ENCODE measurements at regions not wholly inside any gene's neighbourhood (a gene's known extent, or its start where the extent isn't known, plus 50 kb on each side); places are given as distances from the start of the nearest gene placed in this dataset.

DNA sequence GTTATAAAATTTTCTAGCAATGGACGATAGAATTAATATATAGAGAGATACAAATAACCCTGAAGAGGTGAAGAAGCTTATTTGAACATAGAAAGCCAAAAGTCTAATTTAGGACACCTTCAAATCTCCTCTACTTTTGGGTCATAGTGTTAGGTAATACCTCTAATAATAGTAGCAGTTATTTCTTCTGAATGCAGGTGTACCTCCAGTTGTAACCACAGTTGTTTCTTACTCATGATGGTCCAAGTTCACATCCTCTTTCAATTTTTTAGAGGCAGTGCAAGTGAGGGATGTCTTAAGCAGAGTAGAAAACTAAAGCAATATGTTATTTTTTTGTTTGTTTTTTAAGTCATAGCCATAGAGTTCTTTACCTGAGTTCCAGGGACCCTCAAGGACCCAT is 429.5 kb downstream of the CCDC85A start:
- Histone ChIP-seq H2BK120ac (ENCODE audit: low read depth, low read length, poor library complexity, severe bottlenecking) (no peak overlapping the region), H3K14ac (ENCODE audit: insufficient read depth, low read length) (no peak overlapping the region), H3K79me2 (ENCODE audit: insufficient read depth, low read length) (no peaks in the 10 kb centered on the region), H3K23me2 (ENCODE audit: insufficient read length, low read depth, low read length, poor library complexity, severe bottlenecking) (no peaks in the 10 kb centered on the region), H2BK20ac (ENCODE audit: low read depth, low read length, poor library complexity, severe bottlenecking) (no peak overlapping the region), H4K20me1 (ENCODE audit: control insufficient read depth, insufficient read depth, insufficient read length) (no peaks in the 10 kb centered on the region), H3K27me3 (ENCODE audit: insufficient read depth, low read length) (no peaks in the 10 kb centered on the region), H3K27ac (ENCODE audit: insufficient read length, low read depth, low read length) (no peak overlapping the region), H3K79me1 (ENCODE audit: insufficient read depth, low read depth, low read length, poor library complexity, severe bottlenecking) (no peaks in the 10 kb centered on the region), H3T11ph (ENCODE audit: low read length) (no peak overlapping the region), H4K91ac (ENCODE audit: insufficient read length, low read depth, low read length) (no peak overlapping the region), H2AFZ (ENCODE audit: low read length) (no peak overlapping the region), H3K4me1 (ENCODE audit: insufficient read depth, low read length) (no peaks in the 10 kb centered on the region), H2BK15ac (ENCODE audit: low read depth, low read length) (no peak overlapping the region), H4K5ac (ENCODE audit: insufficient read length, low read depth, low read length) (no peak overlapping the region), H3K56ac (ENCODE audit: insufficient read length, low read depth, low read length) (no peak overlapping the region), H3K4ac (ENCODE audit: low read depth, low read length) (no peak overlapping the region), H3K9ac (ENCODE audit: extremely low read depth, insufficient read length, low read length) (no peak overlapping the region), H4K8ac (replicated peaks; ENCODE audit: insufficient read length, low read depth, low read length) (no peak overlapping the region), H2BK12ac (ENCODE audit: insufficient read length, low read depth, low read length) (no peak overlapping the region), H3K9me3 (ENCODE audit: control insufficient read depth, low read depth, low read length) (no peaks in the 10 kb centered on the region), H3K23ac (ENCODE audit: insufficient read length, low read depth, low read length) (no peak overlapping the region), H2AK5ac (ENCODE audit: insufficient read length, low read length) (no peak overlapping the region), H3K18ac (ENCODE audit: insufficient read length, low read depth, low read length) (no peak overlapping the region), H3K4me2 (ENCODE audit: insufficient read depth, insufficient read length, low read length) (no peak overlapping the region), H2BK5ac (ENCODE audit: insufficient read length, low read length) (no peak overlapping the region)
- WGBS (ENCODE audit: extremely low coverage, insufficient read length, low lambda C conversion rate), result no CpG with 5 or more reads among the region's 1 CpG
- TF ChIP-seq, protein P1, sequence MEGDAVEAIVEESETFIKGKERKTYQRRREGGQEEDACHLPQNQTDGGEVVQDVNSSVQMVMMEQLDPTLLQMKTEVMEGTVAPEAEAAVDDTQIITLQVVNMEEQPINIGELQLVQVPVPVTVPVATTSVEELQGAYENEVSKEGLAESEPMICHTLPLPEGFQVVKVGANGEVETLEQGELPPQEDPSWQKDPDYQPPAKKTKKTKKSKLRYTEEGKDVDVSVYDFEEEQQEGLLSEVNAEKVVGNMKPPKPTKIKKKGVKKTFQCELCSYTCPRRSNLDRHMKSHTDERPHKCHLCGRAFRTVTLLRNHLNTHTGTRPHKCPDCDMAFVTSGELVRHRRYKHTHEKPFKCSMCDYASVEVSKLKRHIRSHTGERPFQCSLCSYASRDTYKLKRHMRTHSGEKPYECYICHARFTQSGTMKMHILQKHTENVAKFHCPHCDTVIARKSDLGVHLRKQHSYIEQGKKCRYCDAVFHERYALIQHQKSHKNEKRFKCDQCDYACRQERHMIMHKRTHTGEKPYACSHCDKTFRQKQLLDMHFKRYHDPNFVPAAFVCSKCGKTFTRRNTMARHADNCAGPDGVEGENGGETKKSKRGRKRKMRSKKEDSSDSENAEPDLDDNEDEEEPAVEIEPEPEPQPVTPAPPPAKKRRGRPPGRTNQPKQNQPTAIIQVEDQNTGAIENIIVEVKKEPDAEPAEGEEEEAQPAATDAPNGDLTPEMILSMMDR (conservative IDR thresholded peaks at IDR 0.05), result no peak
- no peak overlapping the region for H3K4me3 Mint-ChIP-seq
- peaks cover 2% of the 10 kb centered on the region in 2 experiments; a peak in 2 of 5 replicates for H3K9me3 Mint-ChIP-seq
- H3K36me3 Mint-ChIP-seq (ENCODE audit: insufficient read depth in 1 of 3, low read depth in 3 of 3), result no peaks in the 10 kb centered on the region; a peak in 1 of 7 replicates
- DNase-seq, result no peak
- H3K27ac Mint-ChIP-seq, result no peak overlapping the region
- H3K27me3 Mint-ChIP-seq (ENCODE audit: low read depth), result no peaks in the 10 kb centered on the region
- H3K4me1 Mint-ChIP-seq, result peaks cover 8 to 9% of the 10 kb centered on the region in 2 experiments; a peak in 3 of 4 replicates

All from H9 (cell line).